HEK293 (cell line): ENCODE measurements at regions not wholly inside any gene's neighbourhood (a gene's known extent, or its start where the extent isn't known, plus 50 kb on each side); places are given as distances from the start of the nearest gene placed in this dataset.

ENCODE experiments used
- CTCF ChIA-PET: fragments of 350-600 bp; formaldehyde crosslinking; extraction: SDS; loops from one replicate; lab custom pipeline; 2021; ENCODE audit warnings: antibody characterized with exemption; lab: Yijun Ruan, JAX
- POLR2A ChIA-PET: fragments of 300-600 bp; formaldehyde crosslinking; extraction: SDS; loops from one replicate; lab custom pipeline; 2020; ENCODE audit warnings: antibody characterized with exemption, inconsistent platforms; lab: Yijun Ruan, JAX
- H3K27ac ChIP-seq: fragments of 200-500 bp; sonication (Bioruptor generic); 2 replicates; pipeline ENCODE4 v1.5.1; 2014; ENCODE audit warnings: low read depth, low read length, control low read depth, inconsistent platforms; ENCODE audit errors: extremely low read depth
- H3K36me3 ChIP-seq, 2 experiments: fragments of 200-500 bp in 1 of 2; sonication (Bioruptor generic) in 1 of 2; 1 replicate in 1 of 2; 2 replicates in 1 of 2; pipeline ENCODE4 v1.5.1; 2014 to 2017; ENCODE audit warnings: inconsistent platforms in 2 of 2, low read length in 2 of 2; ENCODE audit not compliant: control insufficient read depth in 2 of 2, insufficient read depth in 1 of 2
- H3K4me1 ChIP-seq: fragments of 200-500 bp; sonication (Bioruptor generic); 2 replicates; pipeline ENCODE4 v1.5.1; 2014; ENCODE audit warnings: mild to moderate bottlenecking, low read length, inconsistent platforms; ENCODE audit not compliant: control insufficient read depth, insufficient read depth
- H3K4me3 ChIP-seq: 2 replicates; pipeline ENCODE4 v1.5.1; 2011; ENCODE audit warnings: low read depth, mild to moderate bottlenecking, control low read depth, low read length, moderate library complexity
- H3K9me3 ChIP-seq: fragments of 200-500 bp; sonication (Bioruptor generic); 2 replicates; pipeline ENCODE4 v1.5.1; 2014; ENCODE audit warnings: low read depth, low read length, inconsistent platforms; ENCODE audit not compliant: control insufficient read depth, insufficient read depth
- AEBP2 ChIP-seq: fragments of 450-650 bp; formaldehyde crosslinking; IDR thresholded peaks from 2 replicates; pipeline ENCODE4 v1.5.1; 2016; ENCODE audit warnings: missing biosample characterization, missing genetic modification characterization, borderline replicate concordance
- BCL11A ChIP-seq: fragments of 450-650 bp; formaldehyde crosslinking; IDR thresholded peaks from 2 replicates; pipeline ENCODE4 v1.5.1; 2016; ENCODE audit warnings: low read depth, missing biosample characterization, missing genetic modification characterization
- BCL11B ChIP-seq: fragments of 450-650 bp; formaldehyde crosslinking; IDR thresholded peaks from 2 replicates; pipeline ENCODE4 v1.5.1; 2016; ENCODE audit warnings: low read depth, missing biosample characterization, missing genetic modification characterization
- GLI4 ChIP-seq: fragments of 450-650 bp; formaldehyde crosslinking; IDR thresholded peaks from 2 replicates; pipeline ENCODE4 v1.5.1; 2016; ENCODE audit warnings: missing biosample characterization, missing genetic modification characterization
- IKZF3 ChIP-seq: fragments of 450-650 bp; IDR thresholded peaks from 2 replicates; pipeline ENCODE4 v1.5.0; 2018; ENCODE audit warnings: missing biosample characterization, mild to moderate bottlenecking, missing genetic modification characterization, moderate library complexity
- KLF17 ChIP-seq: fragments of 450-650 bp; formaldehyde crosslinking; IDR thresholded peaks from 2 replicates; pipeline ENCODE4 v1.5.1; 2016; ENCODE audit warnings: missing biosample characterization, missing genetic modification characterization
- MEIS1 ChIP-seq: sonication (generic); formaldehyde crosslinking; IDR thresholded peaks from 2 replicates; pipeline ENCODE4 v1.8.1; 2022; ENCODE audit warnings: missing genetic modification reagents, mild to moderate bottlenecking, borderline replicate concordance
- SETDB1 ChIP-seq: IDR thresholded peaks from one replicate; pipeline ENCODE4 v1.6.1; 2017; ENCODE audit warnings: mild to moderate bottlenecking, low read length, moderate library complexity, mixed read lengths; ENCODE audit not compliant: insufficient read length
- SP3 ChIP-seq: fragments of 450-650 bp; formaldehyde crosslinking; IDR thresholded peaks from 2 replicates; pipeline ENCODE4 v1.5.1; 2016; ENCODE audit warnings: missing biosample characterization, missing genetic modification characterization
- ZFP3 ChIP-seq: fragments of 450-650 bp; formaldehyde crosslinking; IDR thresholded peaks from 2 replicates; pipeline ENCODE4 v1.5.1; 2016; ENCODE audit warnings: low read depth, missing biosample characterization, missing genetic modification characterization
- ZNF10 ChIP-seq: fragments of 450-650 bp; formaldehyde crosslinking; IDR thresholded peaks from 2 replicates; pipeline ENCODE4 v1.5.1; 2017; ENCODE audit warnings: missing biosample characterization, missing genetic modification characterization
- ZNF175 ChIP-seq: fragments of 450-650 bp; formaldehyde crosslinking; IDR thresholded peaks from 2 replicates; pipeline ENCODE4 v1.5.1; 2016; ENCODE audit warnings: missing biosample characterization, missing genetic modification characterization
- ZNF18 ChIP-seq: fragments of 450-650 bp; formaldehyde crosslinking; IDR thresholded peaks from 2 replicates; pipeline ENCODE4 v1.5.1; 2016; ENCODE audit warnings: missing biosample characterization, missing genetic modification characterization
- ZNF221 ChIP-seq: fragments of 450-650 bp; formaldehyde crosslinking; IDR thresholded peaks from 2 replicates; pipeline ENCODE4 v1.5.1; 2017; ENCODE audit warnings: missing biosample characterization, missing genetic modification characterization, borderline replicate concordance
- ZNF274 ChIP-seq, 2 experiments: fragments of 200-500 bp in 1 of 2; fragments of 450-650 bp in 1 of 2; sonication (Bioruptor generic) in 1 of 2; formaldehyde crosslinking in 1 of 2; IDR thresholded peaks; 2 replicates each; pipeline versions ENCODE4 v1.5.1 to v1.6.1; 2014 to 2016; ENCODE audit warnings: borderline replicate concordance in 1 of 2, inconsistent platforms in 1 of 2, low read length in 1 of 2, missing biosample characterization in 1 of 2, missing genetic modification characterization in 1 of 2
- ZNF335 ChIP-seq: fragments of 450-650 bp; formaldehyde crosslinking; conservative IDR thresholded peaks from 2 replicates; pipeline ENCODE4 v1.5.1; 2016; ENCODE audit warnings: missing biosample characterization, missing genetic modification characterization
- ZNF423 ChIP-seq: fragments of 450-650 bp; formaldehyde crosslinking; IDR thresholded peaks from 2 replicates; pipeline ENCODE4 v1.5.1; 2016; ENCODE audit warnings: missing biosample characterization, missing genetic modification characterization
- ZNF426 ChIP-seq: fragments of 450-650 bp; formaldehyde crosslinking; IDR thresholded peaks from 2 replicates; pipeline ENCODE4 v1.5.1; 2017; ENCODE audit warnings: missing biosample characterization, missing genetic modification characterization, mild to moderate bottlenecking, inconsistent platforms, moderate library complexity
- ZNF433 ChIP-seq: fragments of 450-650 bp; formaldehyde crosslinking; IDR thresholded peaks from 2 replicates; pipeline ENCODE4 v1.5.1; 2016; ENCODE audit warnings: missing biosample characterization, missing genetic modification characterization, low read depth
- ZNF560 ChIP-seq: fragments of 450-650 bp; formaldehyde crosslinking; IDR thresholded peaks from 2 replicates; pipeline ENCODE4 v1.5.1; 2017; ENCODE audit warnings: missing biosample characterization, missing genetic modification characterization, borderline replicate concordance
- ZNF561 ChIP-seq: fragments of 450-650 bp; IDR thresholded peaks from 2 replicates; pipeline ENCODE4 v1.5.1; 2018; ENCODE audit warnings: missing biosample characterization, missing genetic modification characterization, borderline replicate concordance
- ZNF571 ChIP-seq: fragments of 450-650 bp; formaldehyde crosslinking; IDR thresholded peaks from 2 replicates; pipeline ENCODE4 v1.5.0; 2017; ENCODE audit warnings: missing biosample characterization, missing genetic modification characterization
- ZNF658 ChIP-seq: fragments of 450-650 bp; formaldehyde crosslinking; IDR thresholded peaks from 2 replicates; pipeline ENCODE4; 2016; ENCODE audit warnings: missing biosample characterization, missing genetic modification characterization
- ZNF660 ChIP-seq: fragments of 450-650 bp; IDR thresholded peaks from 2 replicates; pipeline ENCODE4 v1.5.1; 2018; ENCODE audit warnings: missing biosample characterization, mild to moderate bottlenecking, missing genetic modification characterization
- ZNF837 ChIP-seq: fragments of 450-650 bp; formaldehyde crosslinking; IDR thresholded peaks from 2 replicates; pipeline ENCODE4 v1.5.1; 2016; ENCODE audit warnings: missing biosample characterization, missing genetic modification characterization
- ZXDB ChIP-seq: fragments of 450-650 bp; formaldehyde crosslinking; IDR thresholded peaks from 2 replicates; pipeline ENCODE4 v1.5.1; 2016; ENCODE audit warnings: missing biosample characterization, missing genetic modification characterization
- TF ChIP-seq, protein P1 (sequence below): fragments of 450-650 bp; formaldehyde crosslinking; IDR thresholded peaks from 2 replicates; pipeline ENCODE4 v1.5.1; 2017; ENCODE audit warnings: missing biosample characterization, missing genetic modification characterization

- Histone ChIP-seq H3K36me3 (no peaks in the 10 kb centered on the region), H3K27ac (no peak overlapping the region), H3K4me1 (no peaks in the 10 kb centered on the region), H3K9me3 (no peaks in the 10 kb centered on the region), H3K4me3 (no peak overlapping the region)
- ChIA-PET POLR2A (no interaction called here), CTCF (no interaction called here)
- TF ChIP-seq ZNF175 (tag by site-specific recombination), result no peak
- no peak for TF ChIP-seq ZNF433 (tag by site-specific recombination)
- TF ChIP-seq ZNF426 (tag by site-specific recombination), result no peak
- no peak for TF ChIP-seq ZNF274 (IDR thresholded peaks at IDR 0.05; ENCODE audit: low read length)
- TF ChIP-seq ZNF274 (tag by site-specific recombination; IDR thresholded peaks at IDR 0.05; ENCODE audit: borderline replicate concordance), result no peak
- no peak for TF ChIP-seq ZNF571
- no peak for TF ChIP-seq IKZF3 (tag by site-specific recombination)
- TF ChIP-seq SP3, result no peak
- TF ChIP-seq ZNF561 (tag by site-specific recombination), result no peak
- no peak for TF ChIP-seq ZNF423 (tag by site-specific recombination)
- no peak for TF ChIP-seq ZNF10 (tag by site-specific recombination)
- no peak for TF ChIP-seq ZNF18 (tag by site-specific recombination)
- no peak for TF ChIP-seq ZNF221 (tag by site-specific recombination)
- no peak for TF ChIP-seq KLF17 (tag by site-specific recombination)
- no peak for TF ChIP-seq ZNF660 (tag by site-specific recombination)
- no peak for TF ChIP-seq ZXDB (tag by site-specific recombination)
- TF ChIP-seq ZNF837 (tag by site-specific recombination), result no peak
- TF ChIP-seq BCL11A (tag by site-specific recombination), result no peak
- no peak for TF ChIP-seq ZNF560 (tag by site-specific recombination)
Observed at GRCh38 chr18:71022389-71022788, 733.5 kb downstream of the SOCS6 start.

- no peaks in the 10 kb centered on the region for H3K36me3 ChIP-seq
- POLR2A ChIA-PET, result no interaction called here
Observed at GRCh38 chr18:71021030-71021362, 732.2 kb downstream of the SOCS6 start.

GRCh38 chr18:71020342-71021029 is 731.6 kb downstream of the SOCS6 start:
- no peaks in the 10 kb centered on the region for H3K4me1 ChIP-seq
- H3K36me3 ChIP-seq, result no peaks in the 10 kb centered on the region
- H3K4me3 ChIP-seq, result no peak overlapping the region
- ChIA-PET CTCF (interaction anchor here (0.7 kb wide), 1 partner anchor 145 kb away, joined by 3 read pairs; no protein-coding TSS in a partner anchor), POLR2A (no interaction called here)
- H3K27ac ChIP-seq, result no peak overlapping the region
- no peaks in the 10 kb centered on the region for H3K9me3 ChIP-seq
- TF ChIP-seq, protein P1, sequence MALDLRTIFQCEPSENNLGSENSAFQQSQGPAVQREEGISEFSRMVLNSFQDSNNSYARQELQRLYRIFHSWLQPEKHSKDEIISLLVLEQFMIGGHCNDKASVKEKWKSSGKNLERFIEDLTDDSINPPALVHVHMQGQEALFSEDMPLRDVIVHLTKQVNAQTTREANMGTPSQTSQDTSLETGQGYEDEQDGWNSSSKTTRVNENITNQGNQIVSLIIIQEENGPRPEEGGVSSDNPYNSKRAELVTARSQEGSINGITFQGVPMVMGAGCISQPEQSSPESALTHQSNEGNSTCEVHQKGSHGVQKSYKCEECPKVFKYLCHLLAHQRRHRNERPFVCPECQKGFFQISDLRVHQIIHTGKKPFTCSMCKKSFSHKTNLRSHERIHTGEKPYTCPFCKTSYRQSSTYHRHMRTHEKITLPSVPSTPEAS, result no peak
- no peak for TF ChIP-seq GLI4 (tag by site-specific recombination)
- TF ChIP-seq SETDB1, result no peak
- no peak for TF ChIP-seq ZFP3 (tag by site-specific recombination)
- TF ChIP-seq ZXDB (tag by site-specific recombination), result no peak
- no peak for TF ChIP-seq AEBP2 (tag by site-specific recombination)

More at GRCh38 chr18:71021030-71021362, 732.2 kb downstream of the SOCS6 start:
- no peak for TF ChIP-seq ZNF658
- TF ChIP-seq MEIS1 (CRISPR knock-in tag), result no peak
- no peak for TF ChIP-seq ZNF335 (tag by site-specific recombination)
- TF ChIP-seq BCL11B (tag by site-specific recombination), result no peak
- Histone ChIP-seq H3K4me1 (no peaks in the 10 kb centered on the region), H3K27ac (no peak overlapping the region), H3K4me3 (no peak overlapping the region), H3K9me3 (no peaks in the 10 kb centered on the region)
- CTCF ChIA-PET, result interaction anchor here (0.7 kb wide), 1 partner anchor 145 kb away, joined by 3 read pairs; no protein-coding TSS in a partner anchor
